NCI-H446 treated with DMSO at 0.1 percent for 48 hours (cell line): ENCODE measurements at regions not wholly inside any gene's neighbourhood (a gene's known extent, or its start where the extent isn't known, plus 50 kb on each side); places are given as distances from the start of the nearest gene placed in this dataset.

Experiments used
- DNase-seq: peaks from one replicate; lab custom pipeline; 2025; lab: John Stamatoyannopoulos, UW

GRCh38 chr5:159422361-159422760 lies 92.1 kb upstream of the IL12B start:
- DNase-seq, result no peak

GRCh38 chr5:159422910-159423309 lies 92.6 kb upstream of the IL12B start:
- DNase-seq, result no peak

DNA sequence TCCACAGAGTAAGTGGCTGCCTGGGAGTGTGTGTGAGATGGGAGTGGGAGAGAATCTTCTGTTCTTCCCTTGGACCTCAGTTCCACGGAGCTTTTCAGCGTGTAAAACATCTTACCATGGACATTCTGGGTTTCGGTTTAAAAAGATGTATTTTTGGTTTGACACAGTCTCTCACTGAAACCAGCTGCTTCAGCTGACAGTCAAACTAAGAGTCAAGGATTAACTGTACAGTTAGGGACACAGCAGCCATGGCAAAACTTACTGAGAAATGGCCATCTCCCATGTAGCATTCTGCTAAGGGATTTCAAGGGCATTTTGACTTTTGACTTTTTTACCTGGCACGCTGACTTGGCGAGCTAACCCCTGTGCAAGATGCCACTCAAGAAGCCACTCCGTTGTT lies 93.8 kb upstream of the IL12B start:
- no peak for DNase-seq

- no peak for DNase-seq
Observed at GRCh38 chr5:159426694-159427093, 96.4 kb upstream of the IL12B start.

- DNase-seq, result no peak
Observed at GRCh38 chr5:159427180-159428012, 97.1 kb upstream of the IL12B start.

GRCh38 chr5:159430361-159431012 lies 100.2 kb upstream of the IL12B start:
- DNase-seq, result no peak

- DNase-seq, result no peak
Observed at GRCh38 chr5:159435855-159436254, 105.6 kb upstream of the IL12B start.

DNA sequence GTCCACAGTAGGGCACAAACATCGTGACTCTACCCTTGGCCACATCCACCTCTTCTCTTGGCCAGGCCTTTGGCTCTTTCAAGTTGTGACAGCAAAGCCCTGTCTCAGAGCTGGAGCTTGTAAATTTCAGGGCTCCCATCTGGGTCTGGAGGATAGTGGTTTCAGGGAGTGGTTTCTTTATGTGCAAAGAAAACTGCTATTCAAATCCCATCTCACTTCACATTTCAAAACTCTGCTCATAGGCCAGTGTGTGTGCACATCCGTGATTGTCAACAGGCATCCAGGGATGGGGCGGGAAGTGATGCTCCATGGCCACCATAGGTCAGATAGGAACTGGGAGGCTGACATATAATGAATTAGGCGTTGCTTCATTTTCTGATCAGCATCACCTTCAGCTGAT lies 107.8 kb upstream of the IL12B start:
- DNase-seq, result no peak

DNA sequence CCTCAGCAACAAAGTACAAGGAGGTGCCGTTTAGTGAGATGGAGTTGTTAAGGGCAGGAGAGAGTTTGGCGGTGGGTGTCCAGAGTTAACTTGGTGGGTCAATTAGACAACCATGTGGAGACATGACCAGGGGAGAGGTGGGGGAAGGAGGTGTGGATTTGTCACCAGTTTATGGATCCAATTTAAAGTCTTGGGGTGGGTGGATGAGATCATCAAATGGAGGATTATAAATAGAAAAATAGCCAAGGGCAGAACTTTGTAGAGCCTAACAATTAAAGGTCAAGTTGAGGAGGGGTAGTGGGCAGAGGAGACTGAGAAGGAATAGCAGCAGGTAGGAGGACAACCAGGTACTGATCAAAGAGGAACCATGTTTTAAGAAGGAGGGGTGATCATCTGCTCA lies 108.7 kb upstream of the IL12B start:
- no peak for DNase-seq

- no peak for DNase-seq
Observed at GRCh38 chr5:159440235-159440634, 109.9 kb upstream of the IL12B start.

DNA sequence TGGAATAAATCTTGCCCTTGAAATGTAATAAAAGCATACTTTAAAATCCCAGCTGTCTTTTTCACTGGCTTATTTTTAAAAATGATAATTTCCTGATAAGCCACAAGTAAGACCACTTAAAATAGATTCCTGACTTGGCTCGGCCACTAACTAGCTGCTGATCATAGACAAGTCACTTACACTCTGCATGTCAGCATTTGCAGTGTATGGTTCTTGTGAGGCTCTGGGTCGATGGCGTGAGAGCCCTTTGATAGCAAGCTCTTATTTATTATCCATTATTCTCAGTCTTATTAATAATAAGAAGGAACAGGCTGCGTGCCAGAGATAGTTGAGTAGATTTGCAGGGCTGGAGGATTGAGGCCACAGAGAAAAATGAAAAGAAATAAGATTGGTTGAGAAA lies 110.7 kb upstream of the IL12B start:
- DNase-seq, result no peak

DNA sequence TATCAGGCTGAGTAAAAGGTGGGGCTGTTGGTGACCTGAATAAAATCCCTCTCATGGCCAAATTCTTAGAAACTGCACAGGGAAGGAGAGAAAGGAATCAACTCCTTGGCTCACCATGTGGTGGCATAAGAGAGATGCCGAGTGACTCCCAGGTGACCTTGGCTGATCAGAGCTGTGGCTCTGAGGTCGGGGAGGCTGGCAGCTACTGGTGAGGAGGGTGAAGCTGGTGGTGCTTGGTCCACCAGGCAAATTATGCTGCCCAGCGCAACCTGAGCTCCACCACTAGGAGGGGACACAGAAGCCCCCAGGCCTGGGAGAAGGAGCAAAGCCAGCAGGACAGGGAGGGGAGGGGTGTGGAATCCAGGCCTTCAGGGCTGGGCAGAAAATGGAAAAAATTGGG lies 111.2 kb upstream of the IL12B start:
- no peak for DNase-seq

- no peak for DNase-seq
Observed at GRCh38 chr5:159442206-159442850, 112.0 kb upstream of the IL12B start.

- DNase-seq, result peak; percentile 50
Observed at GRCh38 chr5:159444441-159445082, 114.3 kb upstream of the IL12B start.

GRCh38 chr5:159447116-159447515 lies 116.8 kb upstream of the IL12B start:
- DNase-seq, result no peak

DNA sequence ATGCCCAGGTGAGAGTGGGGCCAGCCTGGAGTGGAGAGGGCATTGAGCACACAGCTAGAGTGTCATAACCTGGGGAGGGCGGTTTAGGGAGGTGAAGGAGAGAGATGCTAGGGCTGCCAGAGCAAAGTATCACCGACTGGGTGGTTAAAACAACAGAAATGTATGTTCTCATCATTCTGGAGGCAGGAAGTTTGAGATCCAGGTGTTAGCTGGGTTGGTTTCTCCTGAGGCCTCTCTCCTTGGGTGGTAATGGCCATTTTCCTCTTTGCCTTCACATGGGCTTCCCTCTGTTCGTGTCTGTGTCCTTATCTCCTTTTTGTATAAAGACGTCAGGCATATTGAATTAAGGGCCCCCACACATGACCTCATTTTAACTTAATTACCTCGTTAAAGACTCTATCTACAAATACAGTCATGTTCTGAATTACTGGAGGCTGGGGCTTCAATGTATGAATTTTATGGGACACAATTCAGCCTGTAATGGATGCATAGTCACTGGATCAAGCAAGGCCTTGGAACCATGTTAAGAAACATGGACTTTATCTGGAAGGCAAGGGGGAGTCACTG lies 118.6 kb upstream of the IL12B start:
- no peak for DNase-seq

GRCh38 chr5:159449925-159450324 lies 119.6 kb upstream of the IL12B start:
- DNase-seq, result no peak

GRCh38 chr5:159450417-159450816 lies 120.1 kb upstream of the IL12B start:
- no peak for DNase-seq

GRCh38 chr5:159451197-159452052 lies 121.1 kb upstream of the IL12B start:
- peak; percentile 44 for DNase-seq

- DNase-seq, result no peak
Observed at GRCh38 chr5:159452480-159453167, 122.3 kb upstream of the IL12B start.

DNA sequence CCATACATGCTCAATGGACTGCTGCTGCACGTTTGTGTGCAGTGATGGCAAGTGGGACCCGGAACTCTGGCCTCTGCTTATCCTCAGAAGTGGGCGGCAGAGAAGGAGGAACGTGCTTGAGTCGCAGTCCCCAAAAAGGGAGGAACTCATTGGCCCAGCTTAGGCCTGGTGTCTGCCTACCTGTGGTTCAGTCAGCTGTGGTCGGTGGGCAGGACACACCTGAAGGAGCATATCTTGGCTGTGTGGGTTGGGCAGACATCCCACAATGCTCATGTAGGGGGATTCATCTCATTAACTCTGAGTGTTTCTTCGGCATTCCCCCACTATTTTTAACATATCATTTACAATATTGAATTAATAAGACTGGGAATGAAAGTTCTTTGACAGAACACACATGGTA lies 122.9 kb upstream of the IL12B start:
- DNase-seq, result no peak
